OCI-LY1 (cell line): ENCODE measurements at regions not wholly inside any gene's neighbourhood (a gene's known extent, or its start where the extent isn't known, plus 50 kb on each side); places are given as distances from the start of the nearest gene placed in this dataset.

Experiments used
- H2AFZ ChIP-seq: fragments of 200-600 bp; sonication (generic), shearing (Covaris generic); 2 replicates; pipeline ENCODE4 v1.6.0; 2014; ENCODE audit warnings: antibody characterized with exemption, mild to moderate bottlenecking, low read length
- H3F3A ChIP-seq: fragments of 200-600 bp; sonication (generic), shearing (Covaris generic); 2 replicates; pipeline ENCODE4 v1.6.0; 2014; ENCODE audit warnings: mild to moderate bottlenecking, antibody characterized with exemption, low read length, moderate library complexity; ENCODE audit not compliant: insufficient read depth
- H3K27ac ChIP-seq: fragments of 200-600 bp; sonication (generic); 2 replicates; pipeline ENCODE4 v1.5.1; 2014; ENCODE audit warnings: low read length, mixed run types, mild to moderate bottlenecking, low read depth; ENCODE audit not compliant: poor library complexity, severe bottlenecking
- H3K27me3 ChIP-seq: fragments of 200-600 bp; sonication (generic); 2 replicates; pipeline ENCODE4 v1.6.0; 2014; ENCODE audit warnings: antibody characterized with exemption, mild to moderate bottlenecking, low read length, moderate library complexity; ENCODE audit not compliant: insufficient read depth
- H3K36me3 ChIP-seq: fragments of 200-600 bp; sonication (generic); 2 replicates; pipeline ENCODE4 v1.6.1; 2014; ENCODE audit warnings: mild to moderate bottlenecking, antibody characterized with exemption, low read length, moderate library complexity, mixed read lengths; ENCODE audit not compliant: insufficient read depth
- H3K4me1 ChIP-seq: fragments of 200-600 bp; sonication (generic); 2 replicates; pipeline ENCODE4 v1.5.1; 2014; ENCODE audit warnings: mild to moderate bottlenecking, low read length, moderate library complexity; ENCODE audit not compliant: insufficient read depth, severe bottlenecking
- H3K4me2 ChIP-seq: fragments of 200-600 bp; sonication (generic), shearing (Covaris generic); 2 replicates; pipeline ENCODE4 v1.6.1; 2014; ENCODE audit warnings: low read length
- H3K4me3 ChIP-seq: fragments of 200-600 bp; sonication (generic); 2 replicates; pipeline ENCODE4 v1.5.1; 2014; ENCODE audit warnings: low read length, low read depth, mild to moderate bottlenecking, mixed read lengths; ENCODE audit not compliant: poor library complexity, severe bottlenecking
- H3K79me2 ChIP-seq: fragments of 200-600 bp; shearing (Covaris generic); 2 replicates; pipeline ENCODE4 v1.6.1; 2016; ENCODE audit warnings: mixed run types, low read length, mixed read lengths; ENCODE audit not compliant: insufficient read depth
- H3K9ac ChIP-seq: fragments of 200-600 bp; sonication (generic), shearing (Covaris generic); 2 replicates; pipeline ENCODE4 v1.6.1; 2014; ENCODE audit warnings: mild to moderate bottlenecking, low read length, mixed read lengths
- H3K9me2 ChIP-seq: fragments of 200-600 bp; sonication (generic), shearing (Covaris generic); 2 replicates; pipeline ENCODE4 v1.6.1; 2014; ENCODE audit warnings: low read depth, mild to moderate bottlenecking, low read length, mixed read lengths
- H3K9me3 ChIP-seq: fragments of 200-600 bp; shearing (Covaris generic); 2 replicates; pipeline ENCODE4 v1.6.1; 2014; ENCODE audit warnings: low read length, mixed read lengths
- H4K20me1 ChIP-seq: fragments of 200-600 bp; sonication (generic), shearing (Covaris generic); 2 replicates; pipeline ENCODE4 v1.6.0; 2016; ENCODE audit warnings: mild to moderate bottlenecking, low read length; ENCODE audit not compliant: insufficient read depth
- CTCF ChIP-seq: fragments of 200-600 bp; sonication (generic), shearing (Covaris generic); IDR thresholded peaks from 2 replicates; pipeline ENCODE4 v1.5.1; 2017; ENCODE audit warnings: mild to moderate bottlenecking, antibody characterized with exemption, low read length, moderate library complexity, mixed read lengths
- EZH2 ChIP-seq: fragments of 200-600 bp; sonication (generic), shearing (Covaris generic); IDR thresholded peaks from 2 replicates; pipeline ENCODE4 v1.8.0; 2017; ENCODE audit warnings: borderline replicate concordance, mixed run types, mild to moderate bottlenecking, antibody characterized with exemption, low read length, moderate library complexity, mixed read lengths

GRCh38 chr18:10365021-10365500 lies 89.4 kb upstream of the APCDD1 start:
- H3K4me3 ChIP-seq: no peak overlapping the region
- no peaks in the 10 kb centered on the region for H3F3A ChIP-seq
- no peaks in the 10 kb centered on the region for H3K9me2 ChIP-seq
- no peaks in the 10 kb centered on the region for H3K4me1 ChIP-seq
- no peak overlapping the region for H3K4me2 ChIP-seq
- H2AFZ ChIP-seq: no peak overlapping the region
- no peak overlapping the region for H3K27ac ChIP-seq
- TF ChIP-seq EZH2: no peak
- no peak for TF ChIP-seq CTCF
- no peaks in the 10 kb centered on the region for H3K36me3 ChIP-seq
- no peaks in the 10 kb centered on the region for H3K79me2 ChIP-seq
- no peaks in the 10 kb centered on the region; the same call in 1 of the 2 replicates for H3K27me3 ChIP-seq
- no peak overlapping the region for H3K9ac ChIP-seq
- no peaks in the 10 kb centered on the region for H4K20me1 ChIP-seq
- H3K9me3 ChIP-seq: peaks cover 7% of the 10 kb centered on the region; the same call in 1 of the 2 replicates

- Histone ChIP-seq H3K4me3 (no peak overlapping the region), H3K36me3 (no peaks in the 10 kb centered on the region), H2AFZ (no peak overlapping the region), H3K27ac (no peak overlapping the region), H3F3A (no peaks in the 10 kb centered on the region), H3K4me2 (no peak overlapping the region), H4K20me1 (no peaks in the 10 kb centered on the region), H3K9ac (no peak overlapping the region), H3K9me2 (no peaks in the 10 kb centered on the region), H3K9me3 (peaks cover 4% of the 10 kb centered on the region; the same call in 1 of the 2 replicates), H3K79me2 (no peaks in the 10 kb centered on the region), H3K4me1 (no peaks in the 10 kb centered on the region), H3K27me3 (no peaks in the 10 kb centered on the region; the same call in 1 of the 2 replicates)
- TF ChIP-seq CTCF: no peak
- TF ChIP-seq EZH2: no peak
Measured at GRCh38 chr18:10365901-10366300, 88.5 kb upstream of the APCDD1 start.

GRCh38 chr18:10367836-10368235 lies 86.6 kb upstream of the APCDD1 start:
- no peak overlapping the region for H3K4me2 ChIP-seq
- H3K9ac ChIP-seq: no peak overlapping the region
- H3K27me3 ChIP-seq: peaks cover 3% of the 10 kb centered on the region; the same call in 1 of the 2 replicates
- H3K4me3 ChIP-seq: no peak overlapping the region
- TF ChIP-seq EZH2 (no peak), CTCF (no peak)
- H3K27ac ChIP-seq: no peak overlapping the region
- no peaks in the 10 kb centered on the region for H3K4me1 ChIP-seq
- peaks cover 4% of the 10 kb centered on the region; the same call in 1 of the 2 replicates for H3K9me3 ChIP-seq
- H3F3A ChIP-seq: no peaks in the 10 kb centered on the region
- H3K36me3 ChIP-seq: no peaks in the 10 kb centered on the region
- no peaks in the 10 kb centered on the region for H3K9me2 ChIP-seq
- no peaks in the 10 kb centered on the region for H3K79me2 ChIP-seq
- H2AFZ ChIP-seq: no peak overlapping the region
- H4K20me1 ChIP-seq: no peaks in the 10 kb centered on the region
